ENCODE measurements at regions not wholly inside any gene's neighbourhood (a gene's known extent, or its start where the extent isn't known, plus 50 kb on each side); places are given as distances from the start of the nearest gene placed in this dataset.
"Not testable (repeated sequence)": the region's sequence is repeated elsewhere in the genome, so short reads cannot be mapped to it uniquely, and the experiment has no call there.

- Histone ChIP-seq H3K27me3 (ENCODE audit: low read depth, low read length) (no peaks in the 10 kb centered on the region), H3K4me3 (ENCODE audit: low read depth in 1 of 2, low read length in 2 of 2) (no peak overlapping the region), H3K27ac (ENCODE audit: low read length) (no peak overlapping the region), H3K4me1 (ENCODE audit: control insufficient read depth in 1 of 2, insufficient read depth in 2 of 2, low read length in 2 of 2) (no peaks in the 10 kb centered on the region), H3K36me3 (ENCODE audit: control insufficient read depth in 1 of 2, insufficient read depth in 2 of 2, low read length in 2 of 2) (no peaks in the 10 kb centered on the region), H3K9me3 (ENCODE audit: control insufficient read depth in 1 of 2, low read length in 2 of 2) (no peaks in the 10 kb centered on the region)
Observed at GRCh38 chr2:58767828-58768714, 526.9 kb upstream of the FANCL start.

GRCh38 chr2:58764338-58765104, 523.4 kb upstream of the FANCL start:
- Histone ChIP-seq H3K27me3 (ENCODE audit: low read depth, low read length) (no peaks in the 10 kb centered on the region), H3K36me3 (ENCODE audit: control insufficient read depth in 1 of 2, insufficient read depth in 2 of 2, low read length in 2 of 2) (no peaks in the 10 kb centered on the region), H3K9me3 (ENCODE audit: control insufficient read depth in 1 of 2, low read length in 2 of 2) (no peaks in the 10 kb centered on the region), H3K4me1 (ENCODE audit: control insufficient read depth in 1 of 2, insufficient read depth in 2 of 2, low read length in 2 of 2) (no peaks in the 10 kb centered on the region), H3K27ac (ENCODE audit: low read length) (no peak overlapping the region), H3K4me3 (ENCODE audit: low read depth in 1 of 2, low read length in 2 of 2) (no peak overlapping the region)

GRCh38 chr2:58762176-58762781, 521.2 kb upstream of the FANCL start:
- no peaks in the 10 kb centered on the region for H3K4me1 ChIP-seq (ENCODE audit: control insufficient read depth in 1 of 2, insufficient read depth in 2 of 2, low read length in 2 of 2)
- no peak overlapping the region for H3K27ac ChIP-seq (ENCODE audit: low read length)
- H3K4me3 ChIP-seq (ENCODE audit: low read depth in 1 of 2, low read length in 2 of 2), result no peak overlapping the region
- H3K36me3 ChIP-seq (ENCODE audit: control insufficient read depth in 1 of 2, insufficient read depth in 2 of 2, low read length in 2 of 2), result no peaks in the 10 kb centered on the region
- no peaks in the 10 kb centered on the region for H3K9me3 ChIP-seq (ENCODE audit: control insufficient read depth in 1 of 2, low read length in 2 of 2)
- H3K27me3 ChIP-seq (ENCODE audit: low read depth, low read length), result no peaks in the 10 kb centered on the region

GRCh38 chr2:58757971-58758370, 516.8 kb upstream of the FANCL start:
- H3K9me3 ChIP-seq (ENCODE audit: control insufficient read depth in 1 of 2, low read length in 2 of 2), result no peaks in the 10 kb centered on the region
- no peaks in the 10 kb centered on the region for H3K27me3 ChIP-seq (ENCODE audit: low read depth, low read length)
- no peak overlapping the region for H3K27ac ChIP-seq (ENCODE audit: low read length)
- no peaks in the 10 kb centered on the region for H3K4me1 ChIP-seq (ENCODE audit: control insufficient read depth in 1 of 2, insufficient read depth in 2 of 2, low read length in 2 of 2)
- no peaks in the 10 kb centered on the region for H3K36me3 ChIP-seq (ENCODE audit: control insufficient read depth in 1 of 2, insufficient read depth in 2 of 2, low read length in 2 of 2)
- no peak overlapping the region for H3K4me3 ChIP-seq (ENCODE audit: low read depth in 1 of 2, low read length in 2 of 2)

GRCh38 chr2:58756336-58756735, 515.2 kb upstream of the FANCL start:
- Histone ChIP-seq H3K4me1 (ENCODE audit: control insufficient read depth in 1 of 2, insufficient read depth in 2 of 2, low read length in 2 of 2) (no peaks in the 10 kb centered on the region), H3K27me3 (ENCODE audit: low read depth, low read length) (no peaks in the 10 kb centered on the region), H3K4me3 (ENCODE audit: low read depth in 1 of 2, low read length in 2 of 2) (no peak overlapping the region), H3K27ac (ENCODE audit: low read length) (no peak overlapping the region), H3K36me3 (ENCODE audit: control insufficient read depth in 1 of 2, insufficient read depth in 2 of 2, low read length in 2 of 2) (no peaks in the 10 kb centered on the region), H3K9me3 (ENCODE audit: control insufficient read depth in 1 of 2, low read length in 2 of 2) (no peaks in the 10 kb centered on the region)

- H3K4me1 ChIP-seq (ENCODE audit: control insufficient read depth in 1 of 2, insufficient read depth in 2 of 2, low read length in 2 of 2); H3K36me3 ChIP-seq (ENCODE audit: control insufficient read depth in 1 of 2, insufficient read depth in 2 of 2, low read length in 2 of 2): not testable (repeated sequence)
Observed at GRCh38 chr2:58752507-58752906, 511.4 kb upstream of the FANCL start.

GRCh38 chr2:58751676-58752075, 510.6 kb upstream of the FANCL start:
- not testable (repeated sequence) for H3K4me3 ChIP-seq (ENCODE audit: low read depth in 1 of 2, low read length in 2 of 2); H3K27me3 ChIP-seq (ENCODE audit: low read depth, low read length); H3K4me1 ChIP-seq (ENCODE audit: control insufficient read depth in 1 of 2, insufficient read depth in 2 of 2, low read length in 2 of 2); H3K36me3 ChIP-seq (ENCODE audit: control insufficient read depth in 1 of 2, insufficient read depth in 2 of 2, low read length in 2 of 2); H3K27ac ChIP-seq (ENCODE audit: low read length); H3K9me3 ChIP-seq (ENCODE audit: control insufficient read depth in 1 of 2, low read length in 2 of 2)

More at GRCh38 chr2:58752507-58752906, 511.4 kb upstream of the FANCL start:
- H3K9me3 ChIP-seq (ENCODE audit: control insufficient read depth in 1 of 2, low read length in 2 of 2); H3K4me3 ChIP-seq (ENCODE audit: low read depth in 1 of 2, low read length in 2 of 2); H3K27me3 ChIP-seq (ENCODE audit: low read depth, low read length); H3K27ac ChIP-seq (ENCODE audit: low read length): not testable (repeated sequence)

GRCh38 chr2:58749041-58749440, 507.9 kb upstream of the FANCL start:
- Histone ChIP-seq H3K36me3 (ENCODE audit: control insufficient read depth in 1 of 2, insufficient read depth in 2 of 2, low read length in 2 of 2) (no peaks in the 10 kb centered on the region), H3K27me3 (ENCODE audit: low read depth, low read length) (no peaks in the 10 kb centered on the region), H3K4me1 (ENCODE audit: control insufficient read depth in 1 of 2, insufficient read depth in 2 of 2, low read length in 2 of 2) (no peaks in the 10 kb centered on the region), H3K4me3 (ENCODE audit: low read depth in 1 of 2, low read length in 2 of 2) (no peak overlapping the region), H3K27ac (ENCODE audit: low read length) (no peak overlapping the region), H3K9me3 (ENCODE audit: control insufficient read depth in 1 of 2, low read length in 2 of 2) (no peaks in the 10 kb centered on the region)

- H3K27ac ChIP-seq (ENCODE audit: low read length), result not testable (repeated sequence)
Observed at GRCh38 chr2:58745334-58745733, 504.2 kb upstream of the FANCL start.

GRCh38 chr2:58740426-58740825, 499.3 kb upstream of the FANCL start:
- no peaks in the 10 kb centered on the region for H3K4me1 ChIP-seq (ENCODE audit: control insufficient read depth in 1 of 2, insufficient read depth in 2 of 2, low read length in 2 of 2)
- H3K27ac ChIP-seq (ENCODE audit: low read length), result no peak overlapping the region
- H3K27me3 ChIP-seq (ENCODE audit: low read depth, low read length), result no peaks in the 10 kb centered on the region
- H3K36me3 ChIP-seq (ENCODE audit: control insufficient read depth in 1 of 2, insufficient read depth in 2 of 2, low read length in 2 of 2), result no peaks in the 10 kb centered on the region
- H3K4me3 ChIP-seq (ENCODE audit: low read depth in 1 of 2, low read length in 2 of 2), result no peak overlapping the region
- no peaks in the 10 kb centered on the region for H3K9me3 ChIP-seq (ENCODE audit: control insufficient read depth in 1 of 2, low read length in 2 of 2)

More at GRCh38 chr2:58745334-58745733, 504.2 kb upstream of the FANCL start:
- not testable (repeated sequence) for H3K36me3 ChIP-seq (ENCODE audit: control insufficient read depth in 1 of 2, insufficient read depth in 2 of 2, low read length in 2 of 2); H3K4me3 ChIP-seq (ENCODE audit: low read depth in 1 of 2, low read length in 2 of 2); H3K4me1 ChIP-seq (ENCODE audit: control insufficient read depth in 1 of 2, insufficient read depth in 2 of 2, low read length in 2 of 2); H3K9me3 ChIP-seq (ENCODE audit: control insufficient read depth in 1 of 2, low read length in 2 of 2); H3K27me3 ChIP-seq (ENCODE audit: low read depth, low read length)

GRCh38 chr2:58739033-58739432, 497.9 kb upstream of the FANCL start:
- Histone ChIP-seq H3K4me3 (ENCODE audit: low read depth in 1 of 2, low read length in 2 of 2) (no peak overlapping the region), H3K36me3 (ENCODE audit: control insufficient read depth in 1 of 2, insufficient read depth in 2 of 2, low read length in 2 of 2) (no peaks in the 10 kb centered on the region), H3K9me3 (ENCODE audit: control insufficient read depth in 1 of 2, low read length in 2 of 2) (no peaks in the 10 kb centered on the region), H3K4me1 (ENCODE audit: control insufficient read depth in 1 of 2, insufficient read depth in 2 of 2, low read length in 2 of 2) (no peaks in the 10 kb centered on the region), H3K27ac (ENCODE audit: low read length) (no peak overlapping the region), H3K27me3 (ENCODE audit: low read depth, low read length) (no peaks in the 10 kb centered on the region)
